ENCODE measurements at regions not wholly inside any gene's neighbourhood (a gene's known extent, or its start where the extent isn't known, plus 50 kb on each side); places are given as distances from the start of the nearest gene placed in this dataset.

DNA sequence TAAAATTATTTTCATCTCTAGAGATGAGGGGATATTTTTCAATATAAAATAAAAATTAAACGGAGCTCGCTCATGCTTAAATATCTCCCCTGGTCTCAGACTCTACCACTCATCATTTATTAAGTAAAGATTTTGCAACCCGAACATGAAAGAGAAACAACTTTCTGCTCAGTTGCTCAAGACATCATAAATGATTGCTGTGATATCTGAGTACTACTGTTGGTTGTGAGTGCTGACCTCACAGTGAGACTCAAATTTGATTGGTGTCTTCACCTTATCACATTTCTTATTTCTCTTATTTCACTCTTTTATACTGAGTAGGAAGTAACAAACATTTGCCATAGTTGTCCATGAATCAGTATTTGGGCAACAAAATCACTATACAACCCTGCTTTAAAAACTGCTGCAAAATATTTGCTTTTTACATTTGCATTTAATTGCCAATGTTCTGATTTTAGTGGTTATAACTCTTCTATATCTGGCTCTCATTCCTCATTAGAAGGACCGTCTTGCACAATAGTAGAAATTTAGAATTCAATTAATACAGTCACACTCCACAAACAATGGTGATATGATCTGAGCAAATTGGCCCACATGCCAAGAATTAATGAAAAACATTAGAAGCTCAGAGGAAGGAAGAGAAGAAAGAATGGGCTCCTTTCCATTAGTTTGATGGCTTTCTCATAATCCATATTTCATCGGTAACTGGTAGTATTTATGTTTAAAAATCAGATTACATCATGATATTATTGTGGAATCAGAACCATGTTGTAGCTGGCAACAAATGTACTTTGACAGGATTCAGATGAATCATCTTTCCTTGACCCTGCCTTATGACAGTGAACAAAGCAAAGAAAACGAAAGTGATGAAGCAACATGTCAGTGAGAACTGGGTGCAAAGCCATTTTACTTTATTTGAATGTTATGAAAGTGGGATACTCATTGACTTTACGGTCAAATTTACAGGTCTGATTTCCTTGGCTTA is 973.6 kb upstream of the TENM4 start:
- DNase-seq (ENCODE audit: low spot score): no peak
- Histone ChIP-seq H2BK120ac (ENCODE audit: low read depth, low read length) (no peak overlapping the region), H4K91ac (ENCODE audit: low read depth, low read length, poor library complexity) (no peak overlapping the region), H3K18ac (ENCODE audit: low read length) (no peak overlapping the region), H3K4me2 (ENCODE audit: insufficient read depth, low read length, poor library complexity, severe bottlenecking) (no peak overlapping the region), H3K4me1 (ENCODE audit: control insufficient read depth in 2 of 2, insufficient read depth in 1 of 2, low read depth in 1 of 2, low read length in 2 of 2) (no peaks in the 10 kb centered on the region), H2BK5ac (ENCODE audit: low read length) (no peak overlapping the region), H3K36me3 (replicated peaks in 1 of 2; ENCODE audit: control insufficient read depth in 2 of 2, insufficient read depth in 2 of 2, low read length in 2 of 2) (no peaks in the 10 kb centered on the region), H3K23ac (ENCODE audit: low read depth, low read length, poor library complexity) (no peak overlapping the region), H3K9ac (ENCODE audit: low read depth, low read length, poor library complexity) (no peak overlapping the region), H3K4ac (ENCODE audit: low read length) (no peak overlapping the region), H4K8ac (ENCODE audit: low read depth, low read length) (no peak overlapping the region), H3K79me1 (ENCODE audit: low read depth, low read length) (no peaks in the 10 kb centered on the region), H3K14ac (ENCODE audit: low read length) (no peak overlapping the region), H2AFZ (ENCODE audit: low read length) (no peak overlapping the region), H3K9me3 (replicated peaks in 1 of 2; ENCODE audit: control insufficient read depth in 2 of 2, insufficient read depth in 1 of 2, low read depth in 1 of 2, low read length in 2 of 2) (peaks cover 2 to 3% of the 10 kb centered on the region in 2 donors), H2BK15ac (ENCODE audit: low read length) (no peak overlapping the region), H3K27ac (replicated peaks; ENCODE audit: low read length) (no peak overlapping the region), H3K27me3 (ENCODE audit: control insufficient read depth in 3 of 3, insufficient read depth in 3 of 3, low read depth in 1 of 3, low read length in 3 of 3) (no peaks in the 10 kb centered on the region), H2BK12ac (ENCODE audit: low read length) (no peak overlapping the region), H2AK5ac (ENCODE audit: low read depth, low read length) (no peak overlapping the region), H3K4me3 (ENCODE audit: low read length in 2 of 2) (no peak overlapping the region)
- no CpG with 5 or more reads among the region's 7 CpGs for WGBS, 2 donors (ENCODE audit: extremely low coverage in 2 of 2, insufficient read length in 2 of 2, insufficient replicate concordance in 1 of 2)

DNA sequence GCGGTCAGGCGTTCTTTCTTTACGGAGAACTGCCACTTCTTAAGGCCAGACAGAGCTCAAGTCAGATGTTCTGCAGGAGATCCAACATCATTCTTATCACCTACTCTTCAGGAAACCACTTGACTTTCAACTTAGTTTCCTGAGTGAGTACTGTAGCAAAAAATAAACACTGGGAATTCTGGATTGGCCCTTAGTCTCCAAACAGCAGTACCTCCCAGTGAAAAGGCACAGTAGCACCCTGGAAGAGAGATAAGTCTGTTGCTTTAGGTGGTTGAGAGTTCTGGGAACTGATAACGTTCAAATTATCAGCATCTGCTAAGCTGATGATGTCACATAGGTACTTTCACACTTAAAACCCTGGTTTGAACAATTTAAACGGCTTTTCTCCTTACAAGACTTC is 971.8 kb upstream of the TENM4 start:
- Histone ChIP-seq H2BK15ac (ENCODE audit: low read length) (no peak overlapping the region), H4K8ac (ENCODE audit: low read depth, low read length) (no peak overlapping the region), H2BK5ac (ENCODE audit: low read length) (no peak overlapping the region), H2BK12ac (ENCODE audit: low read length) (no peak overlapping the region), H3K4me2 (ENCODE audit: insufficient read depth, low read length, poor library complexity, severe bottlenecking) (no peak overlapping the region), H3K79me1 (ENCODE audit: low read depth, low read length) (no peaks in the 10 kb centered on the region), H2AK5ac (ENCODE audit: low read depth, low read length) (no peak overlapping the region), H2AFZ (ENCODE audit: low read length) (no peak overlapping the region), H3K4me1 (ENCODE audit: control insufficient read depth in 2 of 2, insufficient read depth in 1 of 2, low read depth in 1 of 2, low read length in 2 of 2) (no peaks in the 10 kb centered on the region), H3K9ac (ENCODE audit: low read depth, low read length, poor library complexity) (no peak overlapping the region), H3K36me3 (replicated peaks in 1 of 2; ENCODE audit: control insufficient read depth in 2 of 2, insufficient read depth in 2 of 2, low read length in 2 of 2) (no peaks in the 10 kb centered on the region), H3K18ac (ENCODE audit: low read length) (no peak overlapping the region), H3K14ac (ENCODE audit: low read length) (no peak overlapping the region), H3K4me3 (ENCODE audit: low read length in 2 of 2) (no peak overlapping the region), H2BK120ac (ENCODE audit: low read depth, low read length) (no peak overlapping the region), H4K91ac (ENCODE audit: low read depth, low read length, poor library complexity) (no peak overlapping the region), H3K4ac (ENCODE audit: low read length) (no peak overlapping the region), H3K9me3 (replicated peaks in 1 of 2; ENCODE audit: control insufficient read depth in 2 of 2, insufficient read depth in 1 of 2, low read depth in 1 of 2, low read length in 2 of 2) (peaks cover 2 to 4% of the 10 kb centered on the region in 2 donors), H3K27me3 (ENCODE audit: control insufficient read depth in 3 of 3, insufficient read depth in 3 of 3, low read depth in 1 of 3, low read length in 3 of 3) (no peaks in the 10 kb centered on the region), H3K23ac (ENCODE audit: low read depth, low read length, poor library complexity) (no peak overlapping the region), H3K27ac (replicated peaks; ENCODE audit: low read length) (no peak overlapping the region)
- no CpG with 5 or more reads among the region's 5 CpGs for WGBS, 2 donors (ENCODE audit: extremely low coverage in 2 of 2, insufficient read length in 2 of 2, insufficient replicate concordance in 1 of 2)
- no peak for DNase-seq (ENCODE audit: low spot score)

DNA sequence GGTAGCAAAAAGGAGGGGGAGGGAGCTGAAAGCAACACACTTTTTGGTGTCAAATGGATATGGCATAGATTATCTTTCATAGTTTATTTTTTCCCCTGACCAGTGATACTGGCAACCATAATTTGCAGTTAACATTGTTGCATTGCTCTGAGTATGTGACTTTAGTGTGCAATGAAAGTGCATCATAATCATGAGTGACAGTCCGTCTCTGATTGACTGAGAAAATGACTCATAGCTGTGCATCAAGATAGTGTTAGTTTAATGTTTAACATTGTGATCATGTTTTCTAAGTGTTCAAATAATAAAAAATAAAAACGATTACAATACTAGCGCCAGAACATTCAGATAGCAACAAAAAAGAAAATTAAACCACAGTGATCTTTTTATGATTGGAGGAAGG is 952.4 kb upstream of the TENM4 start:
- no CpG with 5 or more reads among the region's 3 CpGs for WGBS, 2 donors (ENCODE audit: extremely low coverage in 2 of 2, insufficient read length in 2 of 2, insufficient replicate concordance in 1 of 2)
- no peak overlapping the region for H2BK5ac ChIP-seq (ENCODE audit: low read length)

DNA sequence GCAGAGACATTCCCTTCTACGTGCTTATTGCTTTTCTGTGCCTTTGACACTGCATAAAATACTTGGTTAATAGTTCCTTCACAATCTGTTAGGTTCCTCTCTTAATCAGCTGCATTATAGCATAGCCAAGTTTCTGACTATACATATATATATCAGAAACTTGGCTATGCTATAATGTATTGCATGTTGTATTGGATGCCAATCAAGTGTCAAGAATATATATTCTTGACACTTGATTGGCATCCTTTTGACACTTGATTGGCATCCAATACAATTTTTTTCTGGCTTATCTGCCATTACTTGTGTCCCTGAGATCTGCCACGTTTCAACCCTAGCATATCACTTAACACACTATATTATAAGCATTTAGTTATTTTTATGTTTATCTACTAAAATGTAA is 949.7 kb upstream of the TENM4 start:
- H4K91ac ChIP-seq (ENCODE audit: low read depth, low read length, poor library complexity): no peak overlapping the region
- no peak overlapping the region for H3K23ac ChIP-seq (ENCODE audit: low read depth, low read length, poor library complexity)
- H3K27me3 ChIP-seq (ENCODE audit: control insufficient read depth in 3 of 3, insufficient read depth in 3 of 3, low read depth in 1 of 3, low read length in 3 of 3): no peaks in the 10 kb centered on the region
- H2BK15ac ChIP-seq (ENCODE audit: low read length): no peak overlapping the region
- H3K14ac ChIP-seq (ENCODE audit: low read length): no peak overlapping the region
- DNase-seq (ENCODE audit: low spot score): no peak
- no peak overlapping the region for H2AFZ ChIP-seq (ENCODE audit: low read length)
- no peak overlapping the region for H4K8ac ChIP-seq (ENCODE audit: low read depth, low read length)
- no peak overlapping the region for H2BK12ac ChIP-seq (ENCODE audit: low read length)
- H3K18ac ChIP-seq (ENCODE audit: low read length): no peak overlapping the region
- no peak overlapping the region for H3K9ac ChIP-seq (ENCODE audit: low read depth, low read length, poor library complexity)
- H2AK5ac ChIP-seq (ENCODE audit: low read depth, low read length): no peak overlapping the region
- no peak overlapping the region for H3K27ac ChIP-seq (replicated peaks; ENCODE audit: low read length)
- H2BK120ac ChIP-seq (ENCODE audit: low read depth, low read length): no peak overlapping the region
- H3K9me3 ChIP-seq (replicated peaks in 1 of 2; ENCODE audit: control insufficient read depth in 2 of 2, insufficient read depth in 1 of 2, low read depth in 1 of 2, low read length in 2 of 2): no peaks in the 10 kb centered on the region
- no peak overlapping the region for H3K4ac ChIP-seq (ENCODE audit: low read length)
- WGBS, 2 donors (ENCODE audit: extremely low coverage in 2 of 2, insufficient read length in 2 of 2, insufficient replicate concordance in 1 of 2): no CpG with 5 or more reads among the region's 2 CpGs
- H2BK5ac ChIP-seq (ENCODE audit: low read length): no peak overlapping the region
- H3K4me2 ChIP-seq (ENCODE audit: insufficient read depth, low read length, poor library complexity, severe bottlenecking): no peak overlapping the region
- no peaks in the 10 kb centered on the region for H3K36me3 ChIP-seq (replicated peaks in 1 of 2; ENCODE audit: control insufficient read depth in 2 of 2, insufficient read depth in 2 of 2, low read length in 2 of 2)
- no peaks in the 10 kb centered on the region for H3K79me1 ChIP-seq (ENCODE audit: low read depth, low read length)
- peaks cover 4 to 6% of the 10 kb centered on the region in 2 donors for H3K4me1 ChIP-seq (ENCODE audit: control insufficient read depth in 2 of 2, insufficient read depth in 1 of 2, low read depth in 1 of 2, low read length in 2 of 2)
- no peak overlapping the region for H3K4me3 ChIP-seq (ENCODE audit: low read length in 2 of 2)

More for the DNA sequence above, 952.4 kb upstream of the TENM4 start:
- Histone ChIP-seq H3K4me1 (ENCODE audit: control insufficient read depth in 2 of 2, insufficient read depth in 1 of 2, low read depth in 1 of 2, low read length in 2 of 2) (peaks cover 3 to 4% of the 10 kb centered on the region in 2 donors), H3K9me3 (replicated peaks in 1 of 2; ENCODE audit: control insufficient read depth in 2 of 2, insufficient read depth in 1 of 2, low read depth in 1 of 2, low read length in 2 of 2) (no peaks in the 10 kb centered on the region), H3K4me2 (ENCODE audit: insufficient read depth, low read length, poor library complexity, severe bottlenecking) (no peak overlapping the region), H3K27ac (replicated peaks; ENCODE audit: low read length) (no peak overlapping the region), H4K8ac (ENCODE audit: low read depth, low read length) (no peak overlapping the region), H3K9ac (ENCODE audit: low read depth, low read length, poor library complexity) (no peak overlapping the region), H3K4me3 (ENCODE audit: low read length in 2 of 2) (no peak overlapping the region), H3K36me3 (replicated peaks in 1 of 2; ENCODE audit: control insufficient read depth in 2 of 2, insufficient read depth in 2 of 2, low read length in 2 of 2) (no peaks in the 10 kb centered on the region), H2BK120ac (ENCODE audit: low read depth, low read length) (no peak overlapping the region), H2BK15ac (ENCODE audit: low read length) (no peak overlapping the region), H3K79me1 (ENCODE audit: low read depth, low read length) (no peaks in the 10 kb centered on the region), H4K91ac (ENCODE audit: low read depth, low read length, poor library complexity) (no peak overlapping the region), H2AFZ (ENCODE audit: low read length) (no peak overlapping the region), H3K18ac (ENCODE audit: low read length) (no peak overlapping the region), H3K23ac (ENCODE audit: low read depth, low read length, poor library complexity) (no peak overlapping the region), H3K14ac (ENCODE audit: low read length) (no peak overlapping the region), H2AK5ac (ENCODE audit: low read depth, low read length) (no peak overlapping the region), H3K27me3 (ENCODE audit: control insufficient read depth in 3 of 3, insufficient read depth in 3 of 3, low read depth in 1 of 3, low read length in 3 of 3) (no peaks in the 10 kb centered on the region), H2BK12ac (ENCODE audit: low read length) (no peak overlapping the region), H3K4ac (ENCODE audit: low read length) (no peak overlapping the region)
- DNase-seq (ENCODE audit: low spot score): no peak
